Neuronal stem cell (in vitro differentiated cells): ENCODE measurements at regions not wholly inside any gene's neighbourhood (a gene's known extent, or its start where the extent isn't known, plus 50 kb on each side); places are given as distances from the start of the nearest gene placed in this dataset.

Experiments used
- DNase-seq: peaks from one replicate; pipeline ENCODE4 v3.0.0-alpha.2; 2013; ENCODE audit warnings: low spot score
- H2AFZ ChIP-seq: one replicate; pipeline ENCODE4 v1.6.1; 2013; ENCODE audit warnings: mild to moderate bottlenecking, low read length, inconsistent platforms
- H2AK5ac ChIP-seq: 2 replicates; pipeline ENCODE4 v1.6.1; 2013; ENCODE audit warnings: low read depth, mild to moderate bottlenecking, inconsistent platforms, low read length, moderate library complexity, mixed read lengths
- H2BK120ac ChIP-seq: 2 replicates; pipeline ENCODE4 v1.6.1; 2013; ENCODE audit warnings: low read depth, mild to moderate bottlenecking, inconsistent platforms, low read length, moderate library complexity, mixed read lengths
- H2BK12ac ChIP-seq: one replicate; pipeline ENCODE4 v1.6.1; 2013; ENCODE audit warnings: low read length, inconsistent platforms
- H2BK15ac ChIP-seq: 2 replicates; pipeline ENCODE4 v1.6.1; 2013; ENCODE audit warnings: mild to moderate bottlenecking, low read length, inconsistent platforms, mixed read lengths
- H2BK5ac ChIP-seq: one replicate; pipeline ENCODE4 v1.6.1; 2013; ENCODE audit warnings: inconsistent platforms, mild to moderate bottlenecking, low read length, moderate library complexity
- H3K14ac ChIP-seq: one replicate; pipeline ENCODE4 v1.6.1; 2013; ENCODE audit warnings: low read length, inconsistent platforms
- H3K18ac ChIP-seq: 2 replicates; pipeline ENCODE4 v1.6.1; 2013; ENCODE audit warnings: low read length, inconsistent platforms
- H3K23ac ChIP-seq: 2 replicates; pipeline ENCODE4 v1.6.1; 2013; ENCODE audit warnings: low read depth, mild to moderate bottlenecking, mixed read lengths, low read length, inconsistent platforms; ENCODE audit not compliant: poor library complexity
- H3K27ac ChIP-seq: replicated peaks from 3 replicates; pipeline ENCODE4 v1.5.1; 2013; ENCODE audit warnings: low read length, inconsistent platforms
- H3K27me3 ChIP-seq, 3 experiments: 2 replicates each; pipeline ENCODE4 v1.6.1; 2013; ENCODE audit warnings: low read length in 3 of 3, mild to moderate bottlenecking in 2 of 3, inconsistent platforms in 1 of 3, low read depth in 1 of 3, mixed read lengths in 1 of 3, moderate library complexity in 1 of 3; ENCODE audit not compliant: control insufficient read depth in 3 of 3, insufficient read depth in 3 of 3
- H3K36me3 ChIP-seq, 2 donors: replicated peaks in 1 of 2; 2 replicates each; pipeline ENCODE4 v1.6.1; 2013; ENCODE audit warnings: low read length in 2 of 2; ENCODE audit not compliant: control insufficient read depth in 2 of 2, insufficient read depth in 2 of 2
- H3K4ac ChIP-seq: 2 replicates; pipeline ENCODE4 v1.6.1; 2013; ENCODE audit warnings: inconsistent platforms, mild to moderate bottlenecking, low read length, moderate library complexity
- H3K4me1 ChIP-seq, 2 donors: 1 replicate in 1 of 2; 2 replicates in 1 of 2; pipeline ENCODE4 v1.6.1; 2013; ENCODE audit warnings: low read length in 2 of 2, low read depth in 1 of 2; ENCODE audit not compliant: control insufficient read depth in 2 of 2, insufficient read depth in 1 of 2
- H3K4me2 ChIP-seq: one replicate; pipeline ENCODE4 v1.6.1; 2013; ENCODE audit warnings: mild to moderate bottlenecking, low read length, inconsistent platforms; ENCODE audit not compliant: insufficient read depth, poor library complexity, severe bottlenecking
- H3K4me3 ChIP-seq, 2 donors: 2 replicates each; pipeline ENCODE4 v1.5.1; 2013; ENCODE audit warnings: low read length in 2 of 2, mild to moderate bottlenecking in 2 of 2, inconsistent platforms in 1 of 2, moderate library complexity in 1 of 2
- H3K79me1 ChIP-seq: one replicate; pipeline ENCODE4 v1.6.1; 2013; ENCODE audit warnings: low read depth, mild to moderate bottlenecking, inconsistent platforms, low read length, moderate library complexity
- H3K9ac ChIP-seq: one replicate; pipeline ENCODE4 v1.6.1; 2013; ENCODE audit warnings: mild to moderate bottlenecking, low read depth, low read length, inconsistent platforms; ENCODE audit not compliant: poor library complexity
- H3K9me3 ChIP-seq, 2 donors: replicated peaks in 1 of 2; 2 replicates each; pipeline versions ENCODE3 to v1.6.1; 2013; ENCODE audit warnings: low read length in 2 of 2, mild to moderate bottlenecking in 2 of 2, inconsistent platforms in 1 of 2, low read depth in 1 of 2, mixed read lengths in 1 of 2, moderate library complexity in 1 of 2; ENCODE audit not compliant: control insufficient read depth in 2 of 2, insufficient read depth in 1 of 2
- H4K8ac ChIP-seq: one replicate; pipeline ENCODE4 v1.6.1; 2013; ENCODE audit warnings: low read depth, mild to moderate bottlenecking, inconsistent platforms, low read length, moderate library complexity
- H4K91ac ChIP-seq: one replicate; pipeline ENCODE4 v1.6.1; 2013; ENCODE audit warnings: low read length, low read depth, mild to moderate bottlenecking, inconsistent platforms; ENCODE audit not compliant: poor library complexity
- WGBS, 2 donors: extraction: QIAGEN DNeasy Blood & Tissue Kit; methylation state at CpG; one replicate each; pipeline ENCODE4 v1.1.7; 2013; ENCODE audit warnings: missing lambda C conversion rate in 2 of 2, mixed read lengths in 1 of 2; ENCODE audit not compliant: insufficient read length in 2 of 2, insufficient replicate concordance in 1 of 2; ENCODE audit errors: extremely low coverage in 2 of 2; 5-methylcytosine and 5-hydroxymethylcytosine counted together

DNA sequence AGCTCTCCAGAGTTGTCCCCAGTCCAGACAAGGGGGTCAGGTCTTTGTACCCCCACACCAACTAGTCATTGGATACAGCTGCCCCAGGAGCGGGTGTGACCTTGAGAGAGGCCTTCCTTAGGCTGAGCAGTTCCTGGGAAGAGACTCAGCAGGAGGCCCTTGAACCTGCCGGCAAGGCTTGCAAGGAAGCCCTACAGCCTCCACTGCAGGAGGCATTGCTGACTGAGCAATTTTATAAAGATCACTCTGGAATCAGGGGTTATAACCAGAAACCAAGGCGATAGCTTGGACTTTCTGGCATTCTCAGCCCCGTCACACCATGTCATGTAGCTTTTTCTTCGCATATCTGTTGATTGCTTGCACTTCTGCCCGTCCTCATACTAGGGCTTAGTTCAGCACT lies 291.3 kb upstream of the CRY1 start:
- no peak overlapping the region for H3K14ac ChIP-seq
- no peaks in the 10 kb centered on the region for H3K79me1 ChIP-seq
- no peak for DNase-seq
- H3K9me3 ChIP-seq = no peaks in the 10 kb centered on the region
- H3K4me2 ChIP-seq = no peak overlapping the region
- H3K4me1 ChIP-seq = peaks cover 2 to 16% of the 10 kb centered on the region in 2 donors
- no peak overlapping the region for H3K18ac ChIP-seq
- no peak overlapping the region for H4K8ac ChIP-seq
- H3K4ac ChIP-seq = no peak overlapping the region
- H2BK15ac ChIP-seq = no peak overlapping the region
- H3K9ac ChIP-seq = no peak overlapping the region
- H2BK12ac ChIP-seq = no peak overlapping the region
- no peaks in the 10 kb centered on the region for H3K27me3 ChIP-seq
- WGBS, 2 donors = no CpG with 5 or more reads among the region's 6 CpGs
- no peak overlapping the region for H3K4me3 ChIP-seq
- no peak overlapping the region for H2AK5ac ChIP-seq
- no peak overlapping the region for H4K91ac ChIP-seq
- H2AFZ ChIP-seq = no peak overlapping the region
- no peak overlapping the region for H3K27ac ChIP-seq
- no peak overlapping the region for H3K23ac ChIP-seq
- no peaks in the 10 kb centered on the region for H3K36me3 ChIP-seq
- H2BK120ac ChIP-seq = no peak overlapping the region
- H2BK5ac ChIP-seq = no peak overlapping the region

DNA sequence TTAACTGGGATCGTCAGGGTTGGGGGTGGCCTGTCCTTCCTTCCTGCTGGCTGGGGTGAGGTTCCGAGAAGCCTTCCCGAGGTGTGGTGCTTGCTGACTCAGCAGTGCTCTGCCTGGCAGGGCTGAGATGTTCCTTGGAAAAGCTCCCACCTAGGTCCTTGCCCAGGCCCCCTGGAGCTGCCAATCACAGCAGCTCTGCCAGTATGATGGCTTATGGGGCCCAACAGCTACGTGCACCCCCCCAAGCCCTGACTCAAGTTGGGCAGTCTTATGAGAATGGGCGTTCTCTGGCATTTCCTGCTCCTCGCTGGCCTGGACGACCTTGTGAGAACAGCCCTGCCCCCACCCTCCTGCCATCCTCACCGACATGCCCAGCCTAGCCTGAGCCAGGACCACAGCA lies 292.2 kb upstream of the CRY1 start:
- Histone ChIP-seq H3K27me3 (no peaks in the 10 kb centered on the region), H3K27ac (no peak overlapping the region), H3K4me2 (no peak overlapping the region), H2BK120ac (no peak overlapping the region), H2BK15ac (no peak overlapping the region), H4K8ac (no peak overlapping the region), H4K91ac (no peak overlapping the region), H3K14ac (no peak overlapping the region), H3K79me1 (no peaks in the 10 kb centered on the region), H3K4ac (no peak overlapping the region), H2BK12ac (no peak overlapping the region), H3K9me3 (no peaks in the 10 kb centered on the region), H3K4me3 (no peak overlapping the region), H2AFZ (no peak overlapping the region), H3K9ac (no peak overlapping the region), H2AK5ac (peak overlapping the region; percentile 11), H3K23ac (no peak overlapping the region), H3K36me3 (no peaks in the 10 kb centered on the region), H2BK5ac (no peak overlapping the region), H3K18ac (no peak overlapping the region), H3K4me1 (peaks cover 0 to 10% of the 10 kb centered on the region in 2 donors)
- WGBS, 2 donors = no CpG with 5 or more reads among the region's 8 CpGs
- DNase-seq = no peak

DNA sequence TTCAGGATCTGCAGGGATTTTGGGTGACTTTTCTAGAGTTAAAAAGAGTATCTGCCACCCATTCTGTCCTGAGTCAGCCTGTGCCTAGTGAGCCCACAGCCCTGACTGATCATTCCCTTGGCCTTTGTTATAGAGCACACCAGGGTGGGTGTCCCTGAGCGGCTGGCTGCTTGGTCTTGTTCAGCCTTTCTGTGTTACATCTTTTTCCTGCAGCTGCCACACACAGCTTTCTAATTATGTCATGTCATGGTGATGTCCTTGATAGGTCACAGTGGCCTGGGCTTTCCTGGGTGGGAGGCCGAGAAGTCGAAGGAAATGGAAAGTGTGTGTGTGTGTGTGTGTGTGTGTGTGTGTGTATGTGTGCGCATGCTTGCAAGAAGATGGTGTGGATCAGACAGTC lies 293.2 kb upstream of the CRY1 start:
- Histone ChIP-seq H3K27me3 (no peaks in the 10 kb centered on the region), H2BK5ac (no peak overlapping the region), H4K8ac (no peak overlapping the region), H2AK5ac (no peak overlapping the region), H3K18ac (no peak overlapping the region), H3K9ac (no peak overlapping the region), H3K14ac (no peak overlapping the region), H3K4ac (no peak overlapping the region), H3K27ac (no peak overlapping the region), H2AFZ (no peak overlapping the region), H3K4me2 (no peak overlapping the region), H3K9me3 (no peaks in the 10 kb centered on the region), H2BK12ac (no peak overlapping the region), H3K79me1 (no peaks in the 10 kb centered on the region), H4K91ac (no peak overlapping the region), H3K4me3 (no peak overlapping the region), H2BK120ac (no peak overlapping the region), H3K36me3 (no peaks in the 10 kb centered on the region), H3K4me1 (peaks cover 0 to 8% of the 10 kb centered on the region in 2 donors), H3K23ac (no peak overlapping the region), H2BK15ac (no peak overlapping the region)
- no peak for DNase-seq
- WGBS, 2 donors = no CpG with 5 or more reads among the region's 4 CpGs

DNA sequence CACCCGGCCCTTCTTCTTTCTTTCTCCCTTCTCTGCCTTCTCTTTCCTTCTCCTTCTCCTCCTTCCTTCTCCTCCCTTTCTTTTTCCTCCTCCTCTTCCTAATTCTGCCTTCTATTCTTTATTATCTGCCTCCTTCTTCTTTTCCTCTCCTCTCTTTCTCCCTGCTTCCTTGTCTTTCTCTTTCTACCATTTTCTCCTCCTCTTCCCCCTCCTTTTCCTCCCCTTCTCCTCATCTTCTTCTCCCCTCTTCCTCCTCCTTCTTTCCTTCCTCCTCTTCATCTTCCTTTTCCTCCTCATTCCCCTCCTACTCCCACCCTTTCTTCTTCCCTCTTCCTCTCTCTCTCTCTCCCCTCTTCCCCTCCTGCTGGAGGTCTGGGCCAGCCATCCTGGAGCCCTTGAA lies 294.9 kb upstream of the CRY1 start:
- Histone ChIP-seq H2AFZ (no peak overlapping the region), H3K14ac (no peak overlapping the region), H4K91ac (no peak overlapping the region), H3K23ac (no peak overlapping the region), H3K4ac (no peak overlapping the region), H2BK5ac (no peak overlapping the region), H3K27me3 (no peaks in the 10 kb centered on the region), H3K18ac (no peak overlapping the region), H4K8ac (no peak overlapping the region), H3K36me3 (no peaks in the 10 kb centered on the region), H3K9ac (no peak overlapping the region), H3K4me1 (peaks cover 4 to 8% of the 10 kb centered on the region in 2 donors), H3K4me2 (no peak overlapping the region), H3K27ac (no peak overlapping the region), H2BK15ac (no peak overlapping the region), H2AK5ac (no peak overlapping the region), H3K79me1 (no peaks in the 10 kb centered on the region), H2BK120ac (no peak overlapping the region), H3K9me3 (no peaks in the 10 kb centered on the region), H3K4me3 (no peak overlapping the region), H2BK12ac (no peak overlapping the region)
- no CpG with 5 or more reads among the region's 1 CpG for WGBS, 2 donors
- no peak for DNase-seq
